H54 (cell line): ENCODE measurements at regions not wholly inside any gene's neighbourhood (a gene's known extent, or its start where the extent isn't known, plus 50 kb on each side); places are given as distances from the start of the nearest gene placed in this dataset.

Experiments
- DNase-seq: peaks from one replicate; pipeline ENCODE4 v3.0.0; 2011; ENCODE audit warnings: low spot score, mixed read lengths; ENCODE audit not compliant: insufficient read length
- FAIRE-seq: peaks from 3 replicates; lab custom pipeline; 2011; peaks lifted over from hg19 to GRCh38; lab: Jason Lieb, UNC
- POLR2A ChIP-seq: IDR thresholded peaks from 2 replicates; pipeline ENCODE4 v1.6.1; 2011; ENCODE audit warnings: low read depth, mild to moderate bottlenecking, low read length

- DNase-seq = no peak
- no peak for TF ChIP-seq POLR2A
- FAIRE-seq = no peak
Observed at GRCh38 chr10:42924484-42924883, 141.9 kb downstream of the BMS1 start.

- TF ChIP-seq POLR2A = no peak
- FAIRE-seq = no peak
- no peak for DNase-seq
Observed at GRCh38 chr10:42926843-42927242, 144.2 kb downstream of the BMS1 start.

- no peak for TF ChIP-seq POLR2A
- FAIRE-seq (no peak), DNase-seq (no peak)
Observed at GRCh38 chr10:42928064-42928463, 145.5 kb downstream of the BMS1 start.

- no peak for FAIRE-seq
- TF ChIP-seq POLR2A = no peak
- DNase-seq = no peak
Observed at GRCh38 chr10:42929236-42929635, 146.6 kb downstream of the BMS1 start.

- FAIRE-seq (no peak), DNase-seq (no peak)
- no peak for TF ChIP-seq POLR2A
Observed at GRCh38 chr10:42929993-42930392, 146.9 kb upstream of the RET start.

GRCh38 chr10:42930516-42931192, 146.2 kb upstream of the RET start:
- FAIRE-seq (no peak), DNase-seq (no peak)
- no peak for TF ChIP-seq POLR2A

- TF ChIP-seq POLR2A = no peak
- FAIRE-seq (no peak), DNase-seq (no peak)
Observed at GRCh38 chr10:42932116-42932515, 144.8 kb upstream of the RET start.

GRCh38 chr10:42932735-42933447, 144.0 kb upstream of the RET start:
- DNase-seq (no peak), FAIRE-seq (no peak)
- TF ChIP-seq POLR2A = no peak

- FAIRE-seq (no peak), DNase-seq (no peak)
- TF ChIP-seq POLR2A = no peak
Observed at GRCh38 chr10:42933448-42934340, 143.2 kb upstream of the RET start.

- DNase-seq (no peak), FAIRE-seq (no peak)
- TF ChIP-seq POLR2A = no peak
Observed at GRCh38 chr10:42934351-42934811, 142.5 kb upstream of the RET start.

GRCh38 chr10:42934842-42935241, 142.0 kb upstream of the RET start:
- FAIRE-seq = no peak
- DNase-seq = no peak
- no peak for TF ChIP-seq POLR2A

- DNase-seq (no peak), FAIRE-seq (no peak)
- TF ChIP-seq POLR2A = no peak
Observed at GRCh38 chr10:42935466-42935865, 141.4 kb upstream of the RET start.

GRCh38 chr10:42936580-42936979, 140.3 kb upstream of the RET start:
- FAIRE-seq = no peak

GRCh38 chr10:42937048-42937447, 139.8 kb upstream of the RET start:
- DNase-seq = no peak
- FAIRE-seq = no peak
- TF ChIP-seq POLR2A = no peak

More at GRCh38 chr10:42936580-42936979, 140.3 kb upstream of the RET start:
- TF ChIP-seq POLR2A = no peak
- DNase-seq = no peak

- no peak for TF ChIP-seq POLR2A
- no peak for FAIRE-seq
- no peak for DNase-seq
Observed at GRCh38 chr10:42937649-42938180, 139.2 kb upstream of the RET start.
